Endothelial cell of umbilical vein (primary cell): ENCODE measurements at regions not wholly inside any gene's neighbourhood (a gene's known extent, or its start where the extent isn't known, plus 50 kb on each side); places are given as distances from the start of the nearest gene placed in this dataset.

Experiments
- BruUV-seq: library from RNA; stranded (reverse); fragments of 400-500 nt; replicated peaks from 2 replicates; lab custom pipeline; 2021; lab: Mats Ljungman, UMichigan
- CTCF ChIA-PET: fragments of 300-600, 350-600 bp; sonication (Branson Sonifier 250); formaldehyde crosslinking; loops from one replicate; lab custom pipeline; 2021; ENCODE audit warnings: antibody characterized with exemption, inconsistent platforms; lab: Charles Lee
- POLR2A ChIA-PET: fragments of 300-600, 350-600 bp; sonication (Branson Sonifier 250); formaldehyde crosslinking; loops from one replicate; lab custom pipeline; 2021; ENCODE audit warnings: antibody characterized with exemption, inconsistent platforms; lab: Charles Lee
- DNase-seq: peaks from one replicate; pipeline ENCODE4 v3.0.0-alpha.2; 2011; ENCODE audit warnings: low read depth, low spot score
- FAIRE-seq: peaks from 2 replicates; lab custom pipeline; 2011; peaks lifted over from hg19 to GRCh38; lab: Jason Lieb, UNC
- H2AFZ ChIP-seq: 2 replicates; pipeline ENCODE4 v1.6.0; 2012; ENCODE audit warnings: low read depth, low read length, control low read depth, inconsistent platforms
- H3K27ac ChIP-seq: 2 replicates; pipeline ENCODE4 v1.5.1; 2011; ENCODE audit warnings: low read depth, mild to moderate bottlenecking, control low read depth, low read length, moderate library complexity; ENCODE audit not compliant: insufficient read depth
- H3K27me3 ChIP-seq, 2 experiments: 2 replicates each; pipeline versions ENCODE4 v1.6.0 to v1.6.1; 2011; ENCODE audit warnings: low read length in 2 of 2, mixed read lengths in 1 of 2; ENCODE audit not compliant: control insufficient read depth in 2 of 2, insufficient read depth in 2 of 2
- H3K36me3 ChIP-seq, 2 experiments: 2 replicates in 1 of 2; 3 replicates in 1 of 2; pipeline ENCODE4 v1.5.1; 2011; ENCODE audit warnings: low read length in 2 of 2, mild to moderate bottlenecking in 1 of 2, moderate library complexity in 1 of 2; ENCODE audit not compliant: control insufficient read depth in 2 of 2, insufficient read depth in 2 of 2; ENCODE audit errors: extremely low read depth in 1 of 2
- H3K4me1 ChIP-seq: 3 replicates; pipeline ENCODE4 v1.5.1; 2011; ENCODE audit warnings: mild to moderate bottlenecking, low read length; ENCODE audit not compliant: control insufficient read depth, insufficient read depth; ENCODE audit errors: extremely low read depth
- H3K4me2 ChIP-seq: 2 replicates; pipeline ENCODE4 v1.6.1; 2011; ENCODE audit warnings: low read length, control low read depth, mixed read lengths; ENCODE audit not compliant: insufficient read depth
- H3K4me3 ChIP-seq, 3 experiments: fragments of 200-600 bp in 1 of 3; sonication (generic), shearing (Covaris generic) in 1 of 3; replicated peaks in 1 of 3; 2 replicates each; pipeline ENCODE4 v1.5.1; 2011 to 2016; ENCODE audit warnings: control low read depth in 3 of 3, low read length in 3 of 3, mild to moderate bottlenecking in 2 of 3, inconsistent platforms in 1 of 3, low read depth in 1 of 3, moderate library complexity in 1 of 3; ENCODE audit not compliant: insufficient read depth in 1 of 3
- H3K79me2 ChIP-seq: 2 replicates; pipeline ENCODE4 v1.6.0; 2012; ENCODE audit warnings: low read length, inconsistent platforms; ENCODE audit not compliant: control insufficient read depth, insufficient read depth
- H3K9ac ChIP-seq: replicated peaks from 2 replicates; pipeline ENCODE3; 2011; ENCODE audit warnings: low read length, control low read depth; ENCODE audit not compliant: insufficient read depth; ENCODE audit errors: extremely low read depth
- H3K9me1 ChIP-seq: replicated peaks from 3 replicates; pipeline ENCODE4 v1.6.0; 2011; ENCODE audit warnings: mild to moderate bottlenecking, low read length; ENCODE audit not compliant: control insufficient read depth, insufficient read depth; ENCODE audit errors: extremely low read depth
- H3K9me3 ChIP-seq: replicated peaks from 2 replicates; pipeline ENCODE4 v1.5.1; 2012; ENCODE audit warnings: low read length, inconsistent platforms; ENCODE audit not compliant: control insufficient read depth, insufficient read depth
- H4K20me1 ChIP-seq: replicated peaks from 2 replicates; pipeline ENCODE3; 2011; ENCODE audit warnings: mild to moderate bottlenecking, low read length; ENCODE audit not compliant: control insufficient read depth, insufficient read depth; ENCODE audit errors: extremely low read depth
- EZH2 ChIP-seq: IDR thresholded peaks from 2 replicates; pipeline ENCODE4 v1.6.1; 2012; ENCODE audit warnings: borderline replicate concordance, low read depth, mild to moderate bottlenecking, moderate library complexity, low read length, inconsistent platforms; ENCODE audit not compliant: severe bottlenecking
- FOS ChIP-seq: IDR thresholded peaks from 2 replicates; pipeline ENCODE4 v1.6.1; 2011; ENCODE audit warnings: mild to moderate bottlenecking, low read length, moderate library complexity, borderline replicate concordance; ENCODE audit not compliant: insufficient read depth
- GATA2 ChIP-seq: IDR thresholded peaks from 2 replicates; pipeline ENCODE4 v1.7.0; 2011; ENCODE audit warnings: low read depth, mild to moderate bottlenecking, moderate library complexity, mixed read lengths, low read length; ENCODE audit not compliant: insufficient read length, insufficient read depth
- JUN ChIP-seq: IDR thresholded peaks from 2 replicates; pipeline ENCODE4 v1.6.1; 2011; ENCODE audit warnings: borderline replicate concordance, low read depth; ENCODE audit not compliant: insufficient read length, insufficient read depth
- MAX ChIP-seq: IDR thresholded peaks from 2 replicates; pipeline ENCODE4 v1.6.1; 2011; ENCODE audit not compliant: insufficient read depth, insufficient read length
- MYC ChIP-seq: IDR thresholded peaks from one replicate; pipeline ENCODE4 v1.6.1; 2011; ENCODE audit warnings: mild to moderate bottlenecking, low read depth, low read length
- POLR2A ChIP-seq: IDR thresholded peaks from 2 replicates; pipeline ENCODE4 v1.6.1; 2012; ENCODE audit warnings: low read depth, mild to moderate bottlenecking, control low read depth, low read length
- POLR2AphosphoS5 ChIP-seq: IDR thresholded peaks from 2 replicates; pipeline ENCODE4 v1.6.1; 2012; ENCODE audit warnings: low read depth, mild to moderate bottlenecking, control low read depth, low read length, moderate library complexity; ENCODE audit not compliant: insufficient read depth
- dilution Hi-C: fragments of 300-500 bp; cut with MboI; formaldehyde crosslinking; loops from one replicate; pipeline ENCODE4 v1.15.0; 2019; ENCODE audit warnings: low sequenced_read_pairs; ENCODE audit not compliant: extremely low pct_ligation_motif_present
- intact Hi-C: fragments of 100-400 bp; cut with micrococcal nuclease; formaldehyde crosslinking; loops from one replicate; pipeline ENCODE4 v1.10.0; 2022
- TF ChIP-seq, protein P1 (sequence below), 2 donors: IDR thresholded peaks; 1 replicate in 1 of 2; 2 replicates in 1 of 2; pipeline ENCODE4 v1.5.1; 2011; ENCODE audit warnings: low read length in 2 of 2, mild to moderate bottlenecking in 2 of 2, moderate library complexity in 2 of 2, control low read depth in 1 of 2, inconsistent platforms in 1 of 2, low read depth in 1 of 2; ENCODE audit not compliant: insufficient read depth in 1 of 2; ENCODE audit errors: extremely low read depth in 1 of 2

- no peak overlapping the region for H3K27ac ChIP-seq
- TF ChIP-seq POLR2AphosphoS5, result no peak
- no peak for TF ChIP-seq POLR2A
- TF ChIP-seq MYC, result no peak
- TF ChIP-seq GATA2, result no peak
- no peak for TF ChIP-seq JUN
- TF ChIP-seq, protein P1, sequence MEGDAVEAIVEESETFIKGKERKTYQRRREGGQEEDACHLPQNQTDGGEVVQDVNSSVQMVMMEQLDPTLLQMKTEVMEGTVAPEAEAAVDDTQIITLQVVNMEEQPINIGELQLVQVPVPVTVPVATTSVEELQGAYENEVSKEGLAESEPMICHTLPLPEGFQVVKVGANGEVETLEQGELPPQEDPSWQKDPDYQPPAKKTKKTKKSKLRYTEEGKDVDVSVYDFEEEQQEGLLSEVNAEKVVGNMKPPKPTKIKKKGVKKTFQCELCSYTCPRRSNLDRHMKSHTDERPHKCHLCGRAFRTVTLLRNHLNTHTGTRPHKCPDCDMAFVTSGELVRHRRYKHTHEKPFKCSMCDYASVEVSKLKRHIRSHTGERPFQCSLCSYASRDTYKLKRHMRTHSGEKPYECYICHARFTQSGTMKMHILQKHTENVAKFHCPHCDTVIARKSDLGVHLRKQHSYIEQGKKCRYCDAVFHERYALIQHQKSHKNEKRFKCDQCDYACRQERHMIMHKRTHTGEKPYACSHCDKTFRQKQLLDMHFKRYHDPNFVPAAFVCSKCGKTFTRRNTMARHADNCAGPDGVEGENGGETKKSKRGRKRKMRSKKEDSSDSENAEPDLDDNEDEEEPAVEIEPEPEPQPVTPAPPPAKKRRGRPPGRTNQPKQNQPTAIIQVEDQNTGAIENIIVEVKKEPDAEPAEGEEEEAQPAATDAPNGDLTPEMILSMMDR (IDR thresholded peaks at IDR 0.05; ENCODE audit: extremely low read depth in 1 of 2, insufficient read depth in 1 of 2, low read depth in 1 of 2, low read length in 2 of 2), result no peak
- no peak for TF ChIP-seq FOS
- no peak for TF ChIP-seq MAX
- TF ChIP-seq EZH2, result no peak
- H3K4me3 ChIP-seq, result no peak overlapping the region
- H3K36me3 ChIP-seq, result no peaks in the 10 kb centered on the region
- H3K9me1 ChIP-seq, result no peaks in the 10 kb centered on the region
- no peak overlapping the region for H2AFZ ChIP-seq
- CTCF ChIA-PET, result interaction anchor here (1.3 to 3.1 kb wide), 3 partner anchors 9 to 1279 kb away, joined by 4 to 51 read pairs (median 7); no protein-coding TSS in a partner anchor
- peaks cover 3% of the 10 kb centered on the region for H3K4me1 ChIP-seq
- H3K4me2 ChIP-seq, result no peak overlapping the region
- DNase-seq (no peak), FAIRE-seq (no peak)
- dilution Hi-C loops (no loop called here), intact Hi-C loops (loop anchor here (5.0 to 10.0 kb wide), 2 partner anchors 251 to 313 kb away; no protein-coding TSS in a partner anchor)
- no peak overlapping the region for H3K9ac ChIP-seq
- H3K27me3 ChIP-seq, result peaks cover 0 to 4% of the 10 kb centered on the region in 2 experiments
- POLR2A ChIA-PET, result no interaction called here
- no TSS peak for BruUV-seq
- H4K20me1 ChIP-seq, result no peaks in the 10 kb centered on the region
- no peaks in the 10 kb centered on the region for H3K79me2 ChIP-seq
- no peaks in the 10 kb centered on the region for H3K9me3 ChIP-seq
Observed at GRCh38 chr13:75217949-75218348, 264.0 kb downstream of the TBC1D4 start.
